H1 (cell line): ENCODE measurements at regions not wholly inside any gene's neighbourhood (a gene's known extent, or its start where the extent isn't known, plus 50 kb on each side); places are given as distances from the start of the nearest gene placed in this dataset.

Source experiments
- CTCF ChIA-PET: fragments of 300-600 bp; sonication (Branson Sonifier 250); formaldehyde crosslinking; loops from one replicate; lab custom pipeline; 2021; ENCODE audit not compliant: partially characterized antibody; lab: Charles Lee
- POLR2A ChIA-PET: fragments of 300-600 bp; sonication (Branson Sonifier 250); formaldehyde crosslinking; loops from one replicate; lab custom pipeline; 2021; ENCODE audit warnings: inconsistent platforms; ENCODE audit not compliant: partially characterized antibody; lab: Charles Lee
- DNase-seq, 2 experiments: peaks; one replicate each; pipeline versions ENCODE4 v3.0.0 to v3.0.0-alpha.2; 2010 to 2022; ENCODE audit warnings: low spot score in 2 of 2, low read depth in 1 of 2, mixed read lengths in 1 of 2
- FAIRE-seq: peaks from 2 replicates; lab custom pipeline; 2011; peaks lifted over from hg19 to GRCh38; lab: Jason Lieb, UNC
- H2AFZ ChIP-seq: 2 replicates; pipeline ENCODE4 v1.8.1; 2012; ENCODE audit warnings: low read length, inconsistent platforms
- H2AK5ac ChIP-seq: 2 replicates; pipeline ENCODE4 v1.6.1; 2013; ENCODE audit warnings: low read depth, low read length
- H2BK120ac ChIP-seq: replicated peaks from 2 replicates; pipeline ENCODE3; 2013; ENCODE audit warnings: low read depth, low read length, inconsistent platforms
- H2BK12ac ChIP-seq: 2 replicates; pipeline ENCODE4 v1.6.1; 2013; ENCODE audit warnings: low read depth, low read length
- H2BK15ac ChIP-seq: 2 replicates; pipeline ENCODE4 v1.6.1; 2013; ENCODE audit warnings: low read length
- H2BK20ac ChIP-seq: 2 replicates; pipeline ENCODE4 v1.6.1; 2013; ENCODE audit warnings: low read length
- H2BK5ac ChIP-seq: 2 replicates; pipeline ENCODE4 v1.6.1; 2013; ENCODE audit warnings: low read depth, low read length
- H3K14ac ChIP-seq: 2 replicates; pipeline ENCODE4 v1.6.1; 2013; ENCODE audit warnings: inconsistent platforms; ENCODE audit not compliant: insufficient read length
- H3K18ac ChIP-seq: 2 replicates; pipeline ENCODE4 v1.6.1; 2013; ENCODE audit warnings: low read length; ENCODE audit errors: extremely low read depth
- H3K23ac ChIP-seq: 2 replicates; pipeline ENCODE4 v1.6.1; 2013; ENCODE audit warnings: inconsistent platforms; ENCODE audit not compliant: insufficient read length
- H3K23me2 ChIP-seq: 2 replicates; pipeline ENCODE4 v1.6.1; 2013; ENCODE audit warnings: low read depth, low read length
- H3K27ac ChIP-seq: 2 replicates; pipeline ENCODE4 v1.6.1; 2011; ENCODE audit warnings: low read depth, low read length, inconsistent platforms
- H3K27me3 ChIP-seq, 4 experiments: replicated peaks in 1 of 4; 1 replicate in 1 of 4; 2 replicates in 3 of 4; pipeline versions ENCODE4 v1.6.1 to v1.8.1; 2011 to 2013; ENCODE audit warnings: low read length in 3 of 4, mild to moderate bottlenecking in 3 of 4, inconsistent platforms in 2 of 4, mixed read lengths in 2 of 4, moderate library complexity in 1 of 4; ENCODE audit not compliant: control insufficient read depth in 3 of 4, insufficient read depth in 3 of 4; ENCODE audit errors: extremely low read depth in 1 of 4
- H3K36me3 ChIP-seq, 4 experiments: 2 replicates each; pipeline versions ENCODE4 v1.6.1 to v1.8.1; 2011 to 2013; ENCODE audit warnings: mild to moderate bottlenecking in 4 of 4, low read length in 3 of 4, moderate library complexity in 2 of 4, control low read depth in 1 of 4, inconsistent platforms in 1 of 4; ENCODE audit not compliant: insufficient read depth in 4 of 4, control insufficient read depth in 2 of 4
- H3K4ac ChIP-seq: replicated peaks from 2 replicates; pipeline ENCODE3; 2013; ENCODE audit warnings: low read length, low read depth, mixed read lengths, inconsistent platforms; ENCODE audit not compliant: insufficient read length
- H3K4me1 ChIP-seq, 4 experiments: replicated peaks in 1 of 4; 1 replicate in 1 of 4; 2 replicates in 3 of 4; pipeline versions ENCODE4 v1.6.1 to v1.8.1; 2011 to 2013; ENCODE audit warnings: low read length in 3 of 4, inconsistent platforms in 2 of 4, mixed read lengths in 1 of 4; ENCODE audit not compliant: insufficient read depth in 4 of 4, control insufficient read depth in 3 of 4
- H3K4me2 ChIP-seq, 2 experiments: 2 replicates each; pipeline versions ENCODE4 v1.6.1 to v1.8.1; 2011 to 2013; ENCODE audit warnings: low read depth in 2 of 2, low read length in 2 of 2, control low read depth in 1 of 2, inconsistent platforms in 1 of 2, mild to moderate bottlenecking in 1 of 2; ENCODE audit not compliant: insufficient read depth in 1 of 2
- H3K4me3 ChIP-seq, 4 experiments: fragments of 200-600, 300-600 bp in 1 of 4; sonication (generic), shearing (Covaris generic), sonication (Bioruptor Twin) in 1 of 4; 2 replicates each; pipeline versions ENCODE4 v1.5.1 to v1.8.1; 2011 to 2016; ENCODE audit warnings: low read length in 4 of 4, low read depth in 3 of 4, control low read depth in 2 of 4, inconsistent platforms in 2 of 4, mild to moderate bottlenecking in 2 of 4, mixed read lengths in 1 of 4, moderate library complexity in 1 of 4; ENCODE audit not compliant: insufficient read depth in 2 of 4; ENCODE audit errors: extremely low read depth in 1 of 4
- H3K56ac ChIP-seq: replicated peaks from 2 replicates; pipeline ENCODE3; 2013; ENCODE audit warnings: low read depth, mild to moderate bottlenecking, mixed read lengths, low read length, inconsistent platforms; ENCODE audit not compliant: insufficient read length
- H3K79me1 ChIP-seq: 2 replicates; pipeline ENCODE4 v1.6.1; 2013; ENCODE audit warnings: low read depth, low read length, control low read depth
- H3K79me2 ChIP-seq, 2 experiments: 2 replicates each; pipeline versions ENCODE4 v1.6.1 to v1.8.1; 2012 to 2013; ENCODE audit warnings: low read length in 2 of 2, mild to moderate bottlenecking in 2 of 2, inconsistent platforms in 1 of 2; ENCODE audit not compliant: insufficient read depth in 2 of 2, control insufficient read depth in 1 of 2
- H3K9ac ChIP-seq, 4 experiments: replicated peaks in 1 of 4; 1 replicate in 1 of 4; 2 replicates in 3 of 4; pipeline versions ENCODE4 v1.6.1 to v1.8.1; 2011 to 2013; ENCODE audit warnings: low read depth in 3 of 4, low read length in 3 of 4, control low read depth in 2 of 4, mild to moderate bottlenecking in 2 of 4, moderate library complexity in 2 of 4, inconsistent platforms in 1 of 4; ENCODE audit errors: extremely low read depth in 1 of 4
- H3K9me3 ChIP-seq, 2 experiments: 2 replicates each; pipeline versions ENCODE4 v1.6.1 to v1.8.1; 2012 to 2013; ENCODE audit warnings: mild to moderate bottlenecking in 2 of 2, moderate library complexity in 2 of 2, control low read depth in 1 of 2, inconsistent platforms in 1 of 2, low read depth in 1 of 2, low read length in 1 of 2, mixed read lengths in 1 of 2; ENCODE audit not compliant: insufficient read depth in 2 of 2
- H4K20me1 ChIP-seq, 2 experiments: replicated peaks in 1 of 2; 2 replicates each; pipeline versions ENCODE3 to v1.8.1; 2011 to 2013; ENCODE audit warnings: inconsistent platforms in 2 of 2, low read length in 2 of 2, mild to moderate bottlenecking in 1 of 2; ENCODE audit not compliant: insufficient read depth in 2 of 2, control insufficient read depth in 1 of 2
- H4K5ac ChIP-seq: 2 replicates; pipeline ENCODE4 v1.6.1; 2013; ENCODE audit warnings: low read length, low read depth, mixed read lengths, inconsistent platforms; ENCODE audit not compliant: insufficient read length
- H4K8ac ChIP-seq: 2 replicates; pipeline ENCODE4 v1.8.0; 2013; ENCODE audit warnings: mild to moderate bottlenecking, moderate library complexity, low read length, inconsistent platforms; ENCODE audit not compliant: insufficient read depth; ENCODE audit errors: extremely low read depth
- H4K91ac ChIP-seq: replicated peaks from 2 replicates; pipeline ENCODE3; 2013; ENCODE audit warnings: low read length, mixed read lengths, inconsistent platforms; ENCODE audit not compliant: insufficient read length
- CBX8 ChIP-seq: fragments of 300-800, 300-1000 bp; sonication (generic); IDR thresholded peaks from 2 replicates; pipeline ENCODE4 v1.7.1; 2016; ENCODE audit warnings: low read depth, low read length, borderline replicate concordance
- KDM1A ChIP-seq: fragments of 200-600, 300-600 bp; sonication (generic); IDR thresholded peaks from 2 replicates; pipeline ENCODE4 v1.7.1; 2016; ENCODE audit warnings: mild to moderate bottlenecking, low read length, borderline replicate concordance
- WGBS, 2 experiments: shearing (Covaris generic) in 1 of 2; methylation state at CpG; one replicate each; pipeline versions ENCODE4 v1.1.6 to v1.1.7; 2013 to 2015; ENCODE audit warnings: low lambda C conversion rate in 2 of 2, mixed read lengths in 2 of 2, inconsistent platforms in 1 of 2, low coverage in 1 of 2, missing lambda C conversion rate in 1 of 2; ENCODE audit not compliant: insufficient replicate concordance in 2 of 2, insufficient coverage in 1 of 2, insufficient read length in 1 of 2; ENCODE audit errors: extremely low coverage in 1 of 2, missing lambda C conversion rate in 1 of 2; 5-methylcytosine and 5-hydroxymethylcytosine counted together

- no peaks in the 10 kb centered on the region for H3K36me3 ChIP-seq
- H2BK5ac ChIP-seq = no peak overlapping the region
- H3K4me1 ChIP-seq = no peaks in the 10 kb centered on the region
- DNase-seq = no peak
- POLR2A ChIA-PET = no interaction called here
- H3K18ac ChIP-seq = no peak overlapping the region
- no peak overlapping the region for H2BK12ac ChIP-seq
- no peak overlapping the region for H4K8ac ChIP-seq
- no peak overlapping the region for H4K5ac ChIP-seq
- H2BK20ac ChIP-seq = no peak overlapping the region
- H2BK120ac ChIP-seq = no peak overlapping the region
- H3K27me3 ChIP-seq = peaks cover 15 to 65% (median 38%) of the 10 kb centered on the region in 4 experiments
- H3K4ac ChIP-seq = no peak overlapping the region
- no peak overlapping the region for H2AFZ ChIP-seq
- no peak overlapping the region for H3K23ac ChIP-seq
- TF ChIP-seq CBX8 = no peak
- no peak for TF ChIP-seq KDM1A
- TF ChIP-seq, all 59 proteins: peak for 0
- H3K27ac ChIP-seq = no peak overlapping the region
- WGBS, 2 experiments = 100% methylated on average over 2 of the region's 2 CpGs; no CpG with 5 or more reads in 1 of the 2 experiments
- H4K91ac ChIP-seq = no peak overlapping the region
- no peak overlapping the region for H3K56ac ChIP-seq
- no peaks in the 10 kb centered on the region for H3K79me1 ChIP-seq
- no peak overlapping the region for H3K4me2 ChIP-seq
- no peak overlapping the region for H3K9ac ChIP-seq
- no peaks in the 10 kb centered on the region for H3K79me2 ChIP-seq
- no peak overlapping the region for H3K14ac ChIP-seq
- peaks cover 16 to 55% of the 10 kb centered on the region in 2 experiments; a peak in 3 of 4 replicates for H3K9me3 ChIP-seq
- CTCF ChIA-PET = interaction anchor here (1.1 to 1.4 kb wide), 2 partner anchors 12 to 41 kb away, joined by 3 to 4 read pairs; no protein-coding TSS in a partner anchor
- no peak for FAIRE-seq
- no peak overlapping the region for H3K4me3 ChIP-seq
- no peak overlapping the region for H2BK15ac ChIP-seq
- H2AK5ac ChIP-seq = no peak overlapping the region
- H4K20me1 ChIP-seq = no peaks in the 10 kb centered on the region
- H3K23me2 ChIP-seq = no peaks in the 10 kb centered on the region
Measured at GRCh38 chr22:22768885-22769284, 118.7 kb upstream of the IGLL5 start.
